ENCODE measurements at regions not wholly inside any gene's neighbourhood (a gene's known extent, or its start where the extent isn't known, plus 50 kb on each side); places are given as distances from the start of the nearest gene placed in this dataset.
"Not testable (repeated sequence)": the region's sequence is repeated elsewhere in the genome, so short reads cannot be mapped to it uniquely, and the experiment has no call there.

DNA sequence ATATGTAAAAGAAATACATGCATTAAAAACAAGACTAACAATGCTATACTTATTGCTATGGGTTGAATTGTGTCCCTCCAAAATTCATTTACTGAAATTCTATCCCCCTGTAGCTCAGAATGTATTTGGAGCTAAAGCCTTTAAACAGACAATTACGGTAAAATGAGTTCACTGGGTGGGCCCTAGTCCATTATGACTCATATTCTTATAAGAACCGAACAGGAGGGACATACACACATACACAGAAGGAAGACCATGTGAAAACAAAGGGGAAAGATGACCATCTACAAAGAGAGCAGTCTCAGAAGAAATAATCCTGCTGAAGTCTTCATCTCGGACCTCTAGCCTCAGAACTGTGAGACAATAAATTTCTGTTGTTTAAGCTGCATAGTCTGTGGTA is 77.1 kb upstream of the ANKS1B start:
- H3K4me3 ChIP-seq (ENCODE audit: low read depth, low read length) = no peak overlapping the region
- no peaks in the 10 kb centered on the region for H3K27me3 ChIP-seq (ENCODE audit: insufficient read depth, low read depth, severe bottlenecking)
- peaks cover 7% of the 10 kb centered on the region; the same call in 1 of the 2 replicates for H3K36me3 ChIP-seq
- TF ChIP-seq, protein P1, sequence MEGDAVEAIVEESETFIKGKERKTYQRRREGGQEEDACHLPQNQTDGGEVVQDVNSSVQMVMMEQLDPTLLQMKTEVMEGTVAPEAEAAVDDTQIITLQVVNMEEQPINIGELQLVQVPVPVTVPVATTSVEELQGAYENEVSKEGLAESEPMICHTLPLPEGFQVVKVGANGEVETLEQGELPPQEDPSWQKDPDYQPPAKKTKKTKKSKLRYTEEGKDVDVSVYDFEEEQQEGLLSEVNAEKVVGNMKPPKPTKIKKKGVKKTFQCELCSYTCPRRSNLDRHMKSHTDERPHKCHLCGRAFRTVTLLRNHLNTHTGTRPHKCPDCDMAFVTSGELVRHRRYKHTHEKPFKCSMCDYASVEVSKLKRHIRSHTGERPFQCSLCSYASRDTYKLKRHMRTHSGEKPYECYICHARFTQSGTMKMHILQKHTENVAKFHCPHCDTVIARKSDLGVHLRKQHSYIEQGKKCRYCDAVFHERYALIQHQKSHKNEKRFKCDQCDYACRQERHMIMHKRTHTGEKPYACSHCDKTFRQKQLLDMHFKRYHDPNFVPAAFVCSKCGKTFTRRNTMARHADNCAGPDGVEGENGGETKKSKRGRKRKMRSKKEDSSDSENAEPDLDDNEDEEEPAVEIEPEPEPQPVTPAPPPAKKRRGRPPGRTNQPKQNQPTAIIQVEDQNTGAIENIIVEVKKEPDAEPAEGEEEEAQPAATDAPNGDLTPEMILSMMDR (IDR thresholded peaks at IDR 0.05; ENCODE audit: low read depth, low read length) = no peak
- no peak for DNase-seq
- no peaks in the 10 kb centered on the region for H3K9me3 ChIP-seq (ENCODE audit: severe bottlenecking)
- H3K27ac ChIP-seq = no peak overlapping the region

DNA sequence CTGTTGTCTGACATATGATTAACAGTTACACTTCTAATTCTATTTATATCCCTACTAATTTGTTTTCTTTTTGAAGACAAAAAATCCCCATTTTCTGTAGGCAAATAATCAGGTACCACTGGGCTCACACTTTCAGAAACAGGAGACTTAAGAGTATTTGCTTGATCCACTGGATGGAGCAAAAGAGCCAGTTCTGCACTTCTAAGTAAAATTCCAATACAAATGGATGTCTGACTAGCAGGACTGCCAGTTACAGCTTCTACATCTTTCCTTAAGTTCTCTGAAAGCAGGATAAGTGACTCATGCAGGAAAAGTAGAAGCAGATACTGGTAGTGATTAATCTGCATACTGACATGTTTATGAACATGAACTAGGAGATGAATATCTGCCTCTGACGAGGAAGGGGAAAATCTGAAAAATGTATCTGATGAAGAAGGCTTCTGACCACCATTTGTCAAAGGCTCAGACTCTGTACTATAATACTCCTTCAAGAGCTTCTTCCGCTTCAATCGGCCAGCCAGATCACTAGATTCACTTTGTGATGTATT is 73.8 kb upstream of the ANKS1B start:
- no peak overlapping the region for H3K27ac ChIP-seq
- no peak for DNase-seq
- H3K36me3 ChIP-seq = peaks cover 16% of the 10 kb centered on the region
- TF ChIP-seq, protein P1 (IDR thresholded peaks at IDR 0.05; ENCODE audit: low read depth, low read length) = no peak
- no peaks in the 10 kb centered on the region for H3K9me3 ChIP-seq (ENCODE audit: severe bottlenecking)
- H3K27me3 ChIP-seq (ENCODE audit: insufficient read depth, low read depth, severe bottlenecking) = no peaks in the 10 kb centered on the region
- H3K4me3 ChIP-seq (ENCODE audit: low read depth, low read length) = no peak overlapping the region

GRCh38 chr12:100046202-100046601 is 61.5 kb upstream of the ANKS1B start:
- H3K27ac ChIP-seq; DNase-seq; H3K27me3 ChIP-seq (ENCODE audit: insufficient read depth, low read depth, severe bottlenecking); H3K9me3 ChIP-seq (ENCODE audit: severe bottlenecking); H3K4me3 ChIP-seq (ENCODE audit: low read depth, low read length): not testable (repeated sequence)
- H3K36me3 ChIP-seq = peaks cover 32% of the 10 kb centered on the region

DNA sequence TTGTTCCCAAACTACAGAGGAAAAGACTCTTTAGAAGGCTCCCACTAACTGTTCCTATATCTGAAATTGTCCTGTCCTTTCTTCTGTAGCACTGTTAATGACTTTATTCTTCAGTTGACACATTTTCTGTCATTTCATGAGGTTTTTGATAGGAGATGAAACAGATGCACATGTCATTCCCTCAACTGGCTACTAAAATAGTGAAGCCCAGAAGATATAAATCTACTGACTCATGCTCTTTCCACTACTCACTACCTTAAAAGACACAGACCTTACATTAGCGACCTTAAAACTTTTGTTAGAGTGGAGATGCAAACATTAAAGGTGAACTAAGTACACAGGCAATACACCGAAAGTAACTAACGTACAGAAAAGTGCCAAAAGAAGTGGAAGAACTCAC is 59.5 kb upstream of the ANKS1B start:
- no peak overlapping the region for H3K27ac ChIP-seq
- no peaks in the 10 kb centered on the region for H3K27me3 ChIP-seq (ENCODE audit: insufficient read depth, low read depth, severe bottlenecking)
- H3K4me3 ChIP-seq (ENCODE audit: low read depth, low read length) = no peak overlapping the region
- DNase-seq = no peak
- peaks cover 22% of the 10 kb centered on the region for H3K36me3 ChIP-seq
- TF ChIP-seq, protein P1 (IDR thresholded peaks at IDR 0.05; ENCODE audit: low read depth, low read length) = no peak
- H3K9me3 ChIP-seq (ENCODE audit: severe bottlenecking) = no peaks in the 10 kb centered on the region

DNA sequence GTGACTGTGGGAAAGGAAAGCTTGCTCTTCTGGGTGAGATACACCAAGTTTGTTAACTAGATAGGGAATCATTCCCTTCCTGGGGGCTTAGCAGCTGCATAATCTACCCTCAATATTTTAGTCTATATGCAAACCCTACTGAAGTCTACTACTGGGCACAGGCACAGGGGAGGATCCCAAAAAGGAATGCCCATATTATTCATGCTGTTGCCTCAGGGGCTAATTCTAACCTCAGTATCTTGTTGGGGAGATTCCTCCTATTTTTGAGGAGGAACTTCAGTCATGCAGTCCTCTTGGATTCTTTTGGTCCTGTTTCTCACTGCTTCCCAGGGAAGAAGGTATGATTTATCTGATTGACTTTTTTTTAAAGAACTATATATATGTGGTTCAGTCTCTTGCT is 58.9 kb upstream of the ANKS1B start:
- Histone ChIP-seq H3K27ac (no peak overlapping the region), H3K9me3 (ENCODE audit: severe bottlenecking) (no peaks in the 10 kb centered on the region), H3K36me3 (peaks cover 22% of the 10 kb centered on the region), H3K4me3 (ENCODE audit: low read depth, low read length) (no peak overlapping the region), H3K27me3 (ENCODE audit: insufficient read depth, low read depth, severe bottlenecking) (no peaks in the 10 kb centered on the region)
- TF ChIP-seq, protein P1 (IDR thresholded peaks at IDR 0.05; ENCODE audit: low read depth, low read length) = no peak
- no peak for DNase-seq

Data from WERI-Rb-1 (cell line).